ENCODE measurements at regions not wholly inside any gene's neighbourhood (a gene's known extent, or its start where the extent isn't known, plus 50 kb on each side); places are given as distances from the start of the nearest gene placed in this dataset.

DNA sequence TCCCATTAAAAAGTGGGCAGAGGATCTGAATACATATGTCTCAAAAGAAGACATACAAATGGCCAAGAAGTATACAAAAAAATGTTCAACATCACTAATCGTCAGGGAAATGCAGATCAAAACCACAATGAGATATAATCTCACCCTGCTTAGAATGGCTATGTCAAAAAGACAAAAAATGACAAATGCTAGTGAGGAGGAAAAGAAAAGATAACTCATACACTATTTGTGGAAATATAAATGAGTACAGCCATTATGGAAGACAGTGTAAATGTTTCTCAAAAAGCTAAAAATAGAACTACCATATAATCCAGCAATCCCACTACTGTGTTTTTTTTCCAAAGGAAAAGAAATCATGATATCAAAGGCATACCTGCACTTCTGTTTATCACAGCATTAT, 450.7 kb downstream of the EFNA5 start:
- Mint-ChIP-seq H3K27me3 (no peaks in the 10 kb centered on the region), H3K4me3 (no peak overlapping the region), H3K9me3 (no peaks in the 10 kb centered on the region), H3K4me1 (no peaks in the 10 kb centered on the region), H3K36me3 (no peaks in the 10 kb centered on the region), H3K27ac (no peak overlapping the region)

DNA sequence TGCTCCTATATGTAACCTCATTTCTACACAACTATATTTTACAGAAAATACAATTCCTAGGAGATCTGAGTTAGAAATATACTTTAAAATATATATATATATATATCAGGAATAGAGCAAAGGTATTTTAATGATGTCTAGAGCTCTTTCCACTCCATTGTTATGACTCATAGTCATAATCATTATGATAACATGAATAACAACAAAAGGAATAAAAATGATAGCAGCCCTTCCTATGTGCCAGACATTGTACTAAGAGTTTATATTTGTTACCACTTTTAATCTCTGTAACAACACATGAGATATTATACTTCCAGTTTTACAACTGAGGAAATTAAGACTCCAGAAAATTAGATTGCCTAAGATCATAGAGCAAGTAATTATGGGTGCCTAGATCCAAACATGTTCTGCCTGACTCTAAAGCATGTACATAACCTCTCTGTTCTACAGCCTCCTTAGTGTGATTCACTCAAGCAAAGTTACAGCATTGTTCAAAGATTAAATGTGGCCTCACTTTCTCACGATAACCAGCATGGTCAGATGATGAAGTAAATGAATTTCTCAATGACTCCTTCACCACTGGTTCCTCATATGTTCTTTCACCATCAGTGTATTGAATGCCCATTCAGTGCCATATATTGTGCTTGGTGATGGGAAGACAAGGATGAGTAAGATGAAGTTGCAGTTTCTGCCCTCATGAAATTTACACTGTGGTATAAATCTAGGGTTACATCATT, 452.1 kb downstream of the EFNA5 start:
- no peak overlapping the region for H3K27ac Mint-ChIP-seq
- H3K9me3 Mint-ChIP-seq = no peaks in the 10 kb centered on the region
- H3K27me3 Mint-ChIP-seq = no peaks in the 10 kb centered on the region
- no peaks in the 10 kb centered on the region for H3K36me3 Mint-ChIP-seq
- H3K4me3 Mint-ChIP-seq = no peak overlapping the region
- no peaks in the 10 kb centered on the region for H3K4me1 Mint-ChIP-seq

DNA sequence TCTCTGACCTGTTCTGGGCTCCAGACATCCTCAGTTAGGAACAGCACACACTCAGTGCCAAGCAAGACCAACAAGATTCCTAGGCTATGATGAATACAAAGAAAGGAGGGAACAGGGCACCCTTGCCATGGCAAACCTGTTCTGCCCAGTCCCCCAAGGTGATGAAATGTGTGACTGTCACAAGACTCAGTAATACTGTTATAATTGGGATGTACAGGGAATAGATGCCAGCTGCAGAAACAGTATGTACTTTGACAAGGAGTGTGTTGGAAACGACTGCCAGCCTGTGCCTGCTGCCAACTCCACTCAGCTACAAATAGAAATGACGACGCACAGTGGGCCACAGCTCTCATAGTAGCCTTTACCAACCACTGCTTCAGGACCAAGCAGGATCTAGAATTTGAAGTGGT, 453.0 kb downstream of the EFNA5 start:
- Mint-ChIP-seq H3K36me3 (no peaks in the 10 kb centered on the region), H3K9me3 (no peaks in the 10 kb centered on the region), H3K4me3 (no peak overlapping the region), H3K27me3 (no peaks in the 10 kb centered on the region), H3K27ac (no peak overlapping the region), H3K4me1 (no peaks in the 10 kb centered on the region)

DNA sequence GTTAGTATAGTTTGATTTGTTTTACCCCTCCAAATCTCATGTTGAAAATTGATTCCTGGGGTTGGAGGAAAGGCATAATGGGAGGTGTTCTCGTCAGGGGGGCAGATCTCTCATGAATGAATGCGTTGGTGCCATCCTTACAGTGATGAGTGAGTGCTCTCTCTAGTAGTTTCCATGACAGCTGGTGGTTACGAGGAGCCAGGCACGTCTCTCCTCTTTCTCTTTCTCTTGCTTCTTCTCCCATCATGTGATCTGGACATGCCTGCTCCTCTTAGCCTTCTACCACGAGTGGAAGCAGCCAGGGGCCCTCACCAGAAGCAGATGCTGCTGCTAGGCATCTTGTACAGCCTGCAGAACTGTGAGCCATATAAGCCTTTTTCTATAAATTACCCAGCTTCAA, 454.1 kb downstream of the EFNA5 start:
- no peaks in the 10 kb centered on the region for H3K9me3 Mint-ChIP-seq
- no peaks in the 10 kb centered on the region for H3K27me3 Mint-ChIP-seq
- H3K27ac Mint-ChIP-seq = no peak overlapping the region
- H3K4me3 Mint-ChIP-seq = no peak overlapping the region
- H3K36me3 Mint-ChIP-seq = no peaks in the 10 kb centered on the region
- H3K4me1 Mint-ChIP-seq = no peaks in the 10 kb centered on the region

DNA sequence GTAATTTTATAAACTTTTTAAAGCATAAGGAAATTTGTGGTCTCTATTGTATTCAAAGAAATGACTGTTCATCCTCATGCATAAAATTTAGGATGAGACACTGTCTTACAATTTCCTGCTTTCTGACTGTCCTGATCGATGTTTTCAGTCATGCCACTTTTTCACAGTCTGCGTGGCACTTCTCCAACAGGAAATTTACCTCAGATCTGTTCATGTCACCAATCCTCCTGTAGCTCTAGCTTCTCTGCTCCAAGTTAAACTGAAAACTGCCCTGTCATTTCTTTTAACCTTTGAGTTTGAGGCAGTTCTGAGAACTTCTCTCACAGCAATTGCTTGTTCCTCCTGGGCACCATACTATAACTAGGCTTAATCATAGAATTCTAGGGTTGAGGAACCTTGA, 455.1 kb downstream of the EFNA5 start:
- Mint-ChIP-seq H3K27ac (no peak overlapping the region), H3K4me1 (no peaks in the 10 kb centered on the region), H3K4me3 (no peak overlapping the region), H3K9me3 (no peaks in the 10 kb centered on the region), H3K27me3 (no peaks in the 10 kb centered on the region), H3K36me3 (no peaks in the 10 kb centered on the region)

DNA sequence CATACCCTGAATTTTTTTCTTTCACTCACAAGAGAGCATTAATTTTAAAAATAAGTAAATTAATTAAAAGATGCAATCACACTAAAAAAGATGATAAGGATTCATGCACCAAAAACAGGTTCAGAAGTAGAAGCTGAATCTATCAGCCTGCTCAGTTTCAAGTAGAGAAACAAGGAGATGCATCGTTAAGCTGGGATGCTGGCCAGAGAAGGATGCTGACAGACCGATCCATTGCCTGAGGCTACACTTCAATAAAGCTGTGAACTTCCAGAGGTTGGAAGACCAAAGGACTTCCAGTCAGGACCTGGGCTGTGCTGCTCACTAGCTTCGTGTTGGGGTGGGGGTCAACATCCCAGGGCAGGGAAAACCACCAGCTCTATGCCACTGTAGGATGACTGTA, 457.7 kb downstream of the EFNA5 start:
- Mint-ChIP-seq H3K36me3 (no peaks in the 10 kb centered on the region), H3K4me3 (no peak overlapping the region), H3K9me3 (no peaks in the 10 kb centered on the region), H3K27ac (no peak overlapping the region), H3K4me1 (no peaks in the 10 kb centered on the region), H3K27me3 (no peaks in the 10 kb centered on the region)

DNA sequence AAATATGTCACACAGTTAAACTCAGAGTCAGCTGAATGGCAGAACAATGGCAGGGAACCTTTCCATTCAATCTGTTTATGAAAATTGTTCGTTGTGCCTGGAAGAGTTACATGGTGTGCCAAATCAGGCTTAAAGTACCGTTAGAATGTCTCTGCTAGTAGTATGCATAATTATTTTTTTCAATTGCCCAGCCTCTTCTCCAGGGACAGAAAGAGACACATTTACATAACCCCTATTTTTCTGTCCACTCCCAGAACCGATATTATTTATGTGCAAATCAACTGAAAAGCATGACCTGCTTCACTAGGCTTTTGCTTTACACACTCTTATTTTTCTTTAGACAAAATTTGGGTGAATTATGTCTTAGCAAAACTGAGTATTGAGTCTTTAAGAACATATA, 459.1 kb downstream of the EFNA5 start:
- Mint-ChIP-seq H3K4me1 (no peaks in the 10 kb centered on the region), H3K27ac (no peak overlapping the region), H3K4me3 (no peak overlapping the region), H3K27me3 (no peaks in the 10 kb centered on the region), H3K9me3 (no peaks in the 10 kb centered on the region), H3K36me3 (no peaks in the 10 kb centered on the region)

DNA sequence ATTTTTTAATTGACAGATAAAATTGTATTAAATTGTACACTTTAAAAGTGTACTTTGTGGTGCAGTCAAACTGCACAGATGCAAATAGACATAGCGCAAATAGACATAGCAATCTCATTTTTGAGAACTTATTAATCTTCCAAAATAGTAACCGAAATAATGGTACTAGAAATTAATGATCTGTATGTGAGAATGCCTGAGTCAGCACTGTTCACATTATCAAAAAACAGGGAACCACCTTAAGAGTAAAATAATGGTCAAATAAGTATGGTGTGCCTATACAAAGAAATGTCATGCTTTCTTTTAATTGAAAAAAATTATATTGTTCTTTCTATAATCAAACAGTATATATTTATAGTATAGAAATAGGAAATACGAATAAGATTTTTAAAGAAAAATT, 461.9 kb downstream of the EFNA5 start:
- Mint-ChIP-seq H3K4me1 (no peaks in the 10 kb centered on the region), H3K4me3 (no peak overlapping the region), H3K27ac (no peak overlapping the region), H3K9me3 (peaks cover 5% of the 10 kb centered on the region), H3K27me3 (no peaks in the 10 kb centered on the region), H3K36me3 (no peaks in the 10 kb centered on the region)

DNA sequence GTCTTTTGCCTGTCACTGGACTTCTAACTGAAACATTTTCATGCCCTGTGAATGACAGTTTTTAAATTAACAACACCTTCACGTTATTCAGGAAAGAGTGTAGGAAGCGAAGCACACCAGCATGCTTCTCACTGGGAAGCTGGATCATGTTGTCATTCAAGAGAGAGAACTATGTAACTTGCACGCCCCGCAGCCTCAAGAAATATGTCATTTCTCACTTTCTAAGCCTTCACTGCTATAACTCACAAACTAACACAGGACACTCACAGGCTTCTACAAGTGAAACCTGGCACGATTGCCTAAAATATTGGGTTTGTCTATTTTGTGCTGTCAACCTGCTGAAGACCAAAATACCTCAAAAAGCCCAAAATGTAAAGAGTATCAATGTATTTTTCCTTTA, 466.3 kb downstream of the EFNA5 start:
- no peak overlapping the region for H3K4me3 Mint-ChIP-seq
- H3K27me3 Mint-ChIP-seq = no peaks in the 10 kb centered on the region
- H3K4me1 Mint-ChIP-seq = no peaks in the 10 kb centered on the region
- H3K36me3 Mint-ChIP-seq = no peaks in the 10 kb centered on the region
- H3K9me3 Mint-ChIP-seq = peaks cover 5% of the 10 kb centered on the region
- H3K27ac Mint-ChIP-seq = no peak overlapping the region

DNA sequence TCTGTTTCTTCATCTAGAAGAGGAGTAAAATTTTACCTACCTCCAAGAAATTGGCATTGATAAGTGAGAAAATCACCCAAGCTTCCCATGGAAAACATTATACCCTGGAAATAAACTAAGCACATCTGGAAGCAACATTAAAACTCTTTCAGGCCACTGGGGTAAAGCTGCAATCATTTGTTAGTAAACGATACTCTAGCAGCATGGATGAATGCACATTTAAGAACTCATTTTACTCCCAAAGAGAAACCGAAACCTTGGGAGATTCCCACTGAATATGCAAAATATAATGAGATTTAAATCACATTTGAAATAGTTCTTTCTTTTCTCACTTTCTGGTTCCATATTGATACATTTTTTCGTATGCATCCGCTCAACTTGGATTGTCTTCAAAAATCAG, 467.5 kb downstream of the EFNA5 start:
- Mint-ChIP-seq H3K27ac (no peak overlapping the region), H3K4me1 (no peaks in the 10 kb centered on the region), H3K27me3 (no peaks in the 10 kb centered on the region), H3K4me3 (no peak overlapping the region), H3K36me3 (no peaks in the 10 kb centered on the region), H3K9me3 (peaks cover 5% of the 10 kb centered on the region)

DNA sequence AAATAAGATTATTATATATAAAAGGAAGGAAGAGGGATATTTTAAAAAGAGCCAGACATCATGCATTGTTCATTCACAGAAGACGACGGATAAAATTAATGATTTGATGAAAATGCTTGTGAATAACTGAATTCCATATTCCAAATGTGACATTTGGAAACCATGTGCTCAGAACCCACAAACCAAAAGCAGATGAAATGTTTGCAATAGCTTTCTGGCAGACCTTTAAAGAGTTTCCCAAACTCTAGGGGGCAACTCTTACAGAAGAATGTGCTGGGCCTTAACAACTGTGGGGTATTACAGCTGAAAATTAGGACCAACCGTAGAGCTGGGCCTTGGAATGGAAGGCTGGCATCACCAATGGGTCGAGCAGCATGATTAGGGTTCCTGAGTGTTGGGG, 471.0 kb downstream of the EFNA5 start:
- Mint-ChIP-seq H3K4me3 (no peak overlapping the region), H3K4me1 (no peaks in the 10 kb centered on the region), H3K9me3 (peaks cover 3% of the 10 kb centered on the region)

DNA sequence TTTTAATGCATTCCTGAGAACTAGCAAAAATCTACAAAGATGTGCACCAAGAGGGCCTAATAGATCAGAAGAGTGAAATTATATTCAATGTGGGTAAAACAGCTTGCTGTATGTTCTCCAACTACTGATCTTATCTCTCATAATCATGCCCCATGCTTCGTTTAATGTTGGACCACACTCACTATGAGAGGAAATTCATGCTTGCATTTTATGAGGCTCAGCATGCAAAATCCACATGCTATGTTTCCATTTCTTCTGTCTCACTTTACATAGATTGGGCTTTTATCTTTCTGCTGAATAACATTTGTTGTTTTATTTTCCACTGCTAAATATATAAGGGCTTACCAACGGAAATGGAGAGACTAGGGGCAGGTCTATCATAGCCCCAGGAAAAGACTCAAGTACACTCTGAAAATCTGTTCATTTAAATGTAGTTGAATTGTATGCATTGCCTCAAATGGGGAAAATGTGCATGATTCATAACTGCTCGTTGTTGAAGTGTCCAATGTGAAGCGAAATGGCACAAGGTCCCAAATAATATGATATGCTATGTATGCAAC, 474.2 kb downstream of the EFNA5 start:
- Mint-ChIP-seq H3K27ac (no peak overlapping the region), H3K4me3 (no peak overlapping the region), H3K36me3 (no peaks in the 10 kb centered on the region), H3K9me3 (no peaks in the 10 kb centered on the region), H3K27me3 (no peaks in the 10 kb centered on the region), H3K4me1 (no peaks in the 10 kb centered on the region)

More for the DNA sequence above, 471.0 kb downstream of the EFNA5 start:
- H3K27ac Mint-ChIP-seq = no peak overlapping the region
- no peaks in the 10 kb centered on the region for H3K27me3 Mint-ChIP-seq
- no peaks in the 10 kb centered on the region for H3K36me3 Mint-ChIP-seq

DNA sequence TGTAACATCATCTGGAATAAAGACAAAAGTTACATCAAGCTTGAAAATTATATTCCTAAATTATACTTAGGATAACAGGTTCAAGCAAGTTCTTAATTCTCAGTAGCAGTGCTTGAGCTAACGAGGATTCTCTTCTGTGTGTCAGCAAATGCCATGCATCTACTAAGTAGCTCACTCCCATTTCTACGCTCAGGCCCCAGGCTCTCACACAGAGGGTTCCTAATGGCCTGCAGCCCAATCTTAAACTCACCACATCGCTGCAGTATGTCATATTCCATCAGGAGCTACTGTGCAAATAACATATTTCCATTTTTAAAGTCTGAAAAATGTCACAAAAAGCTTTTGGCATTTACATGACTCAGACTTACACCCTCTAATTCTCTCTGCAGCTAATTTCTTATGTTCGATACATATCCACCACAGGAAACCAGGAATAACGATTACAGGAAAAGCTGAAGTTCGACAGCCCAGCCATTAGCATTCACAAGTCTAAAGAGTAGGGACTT, 474.8 kb downstream of the EFNA5 start:
- H3K4me1 Mint-ChIP-seq = no peaks in the 10 kb centered on the region

DNA sequence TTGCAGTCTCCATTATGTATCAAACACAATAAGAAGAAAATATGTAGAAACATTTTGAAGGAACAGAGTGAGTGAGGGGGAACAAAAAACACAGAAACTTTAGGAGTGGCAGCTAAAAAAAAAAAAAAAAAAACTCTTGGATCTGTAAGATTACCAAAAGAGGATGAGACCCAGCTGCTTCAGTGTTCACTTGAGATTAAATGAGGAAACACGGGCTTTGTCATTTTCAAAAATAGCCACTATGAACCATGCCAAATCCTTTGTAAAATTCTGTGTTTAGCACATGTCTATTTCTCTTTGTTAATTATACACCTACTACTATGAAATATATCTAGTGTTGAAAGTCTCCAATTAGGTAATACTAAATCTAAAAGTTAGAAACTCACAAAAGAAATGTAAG, 485.9 kb downstream of the EFNA5 start:
- Mint-ChIP-seq H3K27ac (no peak overlapping the region), H3K4me1 (no peaks in the 10 kb centered on the region), H3K36me3 (no peaks in the 10 kb centered on the region), H3K27me3 (no peaks in the 10 kb centered on the region), H3K9me3 (peaks cover 31% of the 10 kb centered on the region), H3K4me3 (no peak overlapping the region)

More for the DNA sequence above, 474.8 kb downstream of the EFNA5 start:
- Mint-ChIP-seq H3K4me3 (no peak overlapping the region), H3K9me3 (no peaks in the 10 kb centered on the region), H3K27me3 (no peaks in the 10 kb centered on the region), H3K27ac (no peak overlapping the region), H3K36me3 (no peaks in the 10 kb centered on the region)

DNA sequence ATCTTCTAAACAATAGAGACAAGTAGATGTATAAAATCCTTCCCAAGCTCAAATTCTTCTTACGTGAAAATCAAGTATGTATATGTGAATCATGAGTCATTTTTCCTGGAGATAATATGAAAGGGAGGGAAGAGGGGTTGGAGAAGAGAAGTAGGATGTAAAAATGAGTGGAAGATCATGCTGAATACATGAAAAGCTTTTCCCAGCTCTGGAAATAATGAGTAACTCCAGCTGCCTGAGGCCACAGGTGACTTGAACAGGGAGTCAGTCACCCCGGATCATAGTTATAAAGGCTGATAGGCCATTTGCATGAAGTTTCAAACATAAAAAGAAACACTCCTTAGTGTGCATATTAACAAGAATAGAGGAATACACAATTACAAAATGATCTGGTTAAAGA, 486.7 kb downstream of the EFNA5 start:
- no peaks in the 10 kb centered on the region for H3K36me3 Mint-ChIP-seq
- H3K4me3 Mint-ChIP-seq = no peak overlapping the region
- no peak overlapping the region for H3K27ac Mint-ChIP-seq
- no peaks in the 10 kb centered on the region for H3K4me1 Mint-ChIP-seq
- peaks cover 26% of the 10 kb centered on the region for H3K9me3 Mint-ChIP-seq
- no peaks in the 10 kb centered on the region for H3K27me3 Mint-ChIP-seq

DNA sequence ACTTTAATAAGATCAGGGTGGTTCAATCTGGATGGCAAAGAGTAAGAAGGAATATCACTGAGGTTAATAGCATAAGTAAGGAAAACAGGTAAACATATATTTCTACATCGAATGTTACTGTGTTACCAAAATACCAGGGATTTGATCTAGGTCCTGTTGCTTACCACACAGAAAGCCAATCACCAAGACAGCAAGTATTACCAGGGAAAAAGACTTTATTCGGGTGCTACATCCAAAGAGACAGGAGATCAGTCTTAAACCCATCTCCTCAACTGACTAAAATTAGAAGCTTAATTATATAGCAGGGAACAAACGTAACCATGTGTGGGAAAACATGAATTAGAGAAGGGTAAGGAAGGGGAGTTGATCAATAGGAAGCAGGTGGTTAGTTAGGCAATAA, 500.1 kb downstream of the EFNA5 start:
- H3K27me3 Mint-ChIP-seq = no peaks in the 10 kb centered on the region
- H3K36me3 Mint-ChIP-seq = no peaks in the 10 kb centered on the region
- H3K4me1 Mint-ChIP-seq = no peaks in the 10 kb centered on the region
- H3K4me3 Mint-ChIP-seq = no peak overlapping the region
- H3K27ac Mint-ChIP-seq = no peak overlapping the region
- H3K9me3 Mint-ChIP-seq = peaks cover 9% of the 10 kb centered on the region

DNA sequence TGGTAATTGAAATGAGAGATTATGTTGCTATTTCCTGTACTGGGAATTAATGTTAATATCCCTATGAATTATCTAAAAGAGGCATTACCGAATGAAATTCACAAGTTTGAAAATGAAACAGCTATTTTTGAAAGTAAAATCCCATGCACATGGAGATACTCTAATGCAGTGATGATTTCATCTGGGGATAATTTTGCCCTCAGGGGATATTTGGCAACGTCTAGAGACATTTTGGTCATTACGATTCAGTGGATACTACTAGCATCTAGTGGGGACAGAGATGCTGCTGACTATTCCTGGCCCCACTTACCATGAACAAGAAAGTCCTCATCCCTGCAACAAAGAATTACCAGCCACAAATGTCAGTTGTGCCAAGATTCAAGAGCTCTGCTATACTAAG, 500.9 kb downstream of the EFNA5 start:
- no peaks in the 10 kb centered on the region for H3K36me3 Mint-ChIP-seq
- H3K4me3 Mint-ChIP-seq = no peak overlapping the region
- H3K27me3 Mint-ChIP-seq = no peaks in the 10 kb centered on the region
- H3K27ac Mint-ChIP-seq = no peak overlapping the region
- H3K4me1 Mint-ChIP-seq = no peaks in the 10 kb centered on the region
- H3K9me3 Mint-ChIP-seq = peaks cover 9% of the 10 kb centered on the region

Data from activated naive CD4-positive, alpha-beta T cell treated with anti-CD3 and anti-CD28 coated beads, Interleukin-2, amount 50 U/mL, for 24 hours (primary cell).